Activated T-cell treated with anti-CD3 and anti-CD28 coated beads, Interleukin-2, amount 50 U/mL, for 24 hours (primary cell): ENCODE measurements at regions not wholly inside any gene's neighbourhood (a gene's known extent, or its start where the extent isn't known, plus 50 kb on each side); places are given as distances from the start of the nearest gene placed in this dataset.

Experiments used
- DNase-seq: peaks from one replicate; pipeline ENCODE4 v3.0.0-alpha.2; 2020
- H3K27ac Mint-ChIP-seq: 2 replicates; pipeline ENCODE4 v1.8.0; 2020; ENCODE audit warnings: mild to moderate bottlenecking, mixed read lengths
- H3K27me3 Mint-ChIP-seq: 2 replicates; pipeline ENCODE4 v1.8.0; 2020; ENCODE audit warnings: mixed read lengths
- H3K36me3 Mint-ChIP-seq: 2 replicates; pipeline ENCODE4 v1.8.0; 2020; ENCODE audit warnings: low read depth, mixed read lengths
- H3K4me1 Mint-ChIP-seq: 2 replicates; pipeline ENCODE4 v1.8.0; 2020; ENCODE audit warnings: low read depth, mixed read lengths
- H3K4me3 Mint-ChIP-seq: 2 replicates; pipeline ENCODE4 v1.8.0; 2020; ENCODE audit warnings: mild to moderate bottlenecking, moderate library complexity, mixed read lengths
- H3K9me3 Mint-ChIP-seq: 2 replicates; pipeline ENCODE4 v1.8.0; 2020; ENCODE audit warnings: mixed read lengths

GRCh38 chr9:95740217-95741004 lies 135.1 kb upstream of the ERCC6L2 start:
- no peak overlapping the region for H3K27ac Mint-ChIP-seq
- peaks cover 9% of the 10 kb centered on the region for H3K4me1 Mint-ChIP-seq
- no peak overlapping the region for H3K4me3 Mint-ChIP-seq
- H3K27me3 Mint-ChIP-seq: peaks cover 6% of the 10 kb centered on the region
- H3K9me3 Mint-ChIP-seq: no peaks in the 10 kb centered on the region
- no peak for DNase-seq
- H3K36me3 Mint-ChIP-seq: no peaks in the 10 kb centered on the region

- DNase-seq: no peak
- peaks cover 28% of the 10 kb centered on the region for H3K4me1 Mint-ChIP-seq
- H3K4me3 Mint-ChIP-seq: no peak overlapping the region
- H3K27ac Mint-ChIP-seq: no peak overlapping the region
- peaks cover 6% of the 10 kb centered on the region for H3K27me3 Mint-ChIP-seq
- H3K9me3 Mint-ChIP-seq: no peaks in the 10 kb centered on the region
- H3K36me3 Mint-ChIP-seq: no peaks in the 10 kb centered on the region
Measured at GRCh38 chr9:95738438-95738837, 137.1 kb upstream of the ERCC6L2 start.

- Mint-ChIP-seq H3K27ac (no peak overlapping the region), H3K36me3 (no peaks in the 10 kb centered on the region), H3K4me1 (peaks cover 39% of the 10 kb centered on the region), H3K27me3 (peaks cover 6% of the 10 kb centered on the region), H3K9me3 (no peaks in the 10 kb centered on the region), H3K4me3 (no peak overlapping the region)
- no peak for DNase-seq
Measured at GRCh38 chr9:95736891-95737522, 138.5 kb upstream of the ERCC6L2 start.

GRCh38 chr9:95736370-95736769 lies 139.1 kb upstream of the ERCC6L2 start:
- Mint-ChIP-seq H3K27me3 (peaks cover 7% of the 10 kb centered on the region), H3K27ac (no peak overlapping the region), H3K4me3 (no peak overlapping the region), H3K4me1 (peaks cover 41% of the 10 kb centered on the region), H3K36me3 (no peaks in the 10 kb centered on the region), H3K9me3 (peaks cover under 1% of the 10 kb centered on the region)
- DNase-seq: no peak

- Mint-ChIP-seq H3K4me3 (no peak overlapping the region), H3K9me3 (peaks cover 4% of the 10 kb centered on the region), H3K4me1 (peaks cover 39% of the 10 kb centered on the region), H3K27ac (no peak overlapping the region), H3K27me3 (peaks cover 11% of the 10 kb centered on the region), H3K36me3 (no peaks in the 10 kb centered on the region)
- no peak for DNase-seq
Measured at GRCh38 chr9:95735701-95736100, 139.8 kb upstream of the ERCC6L2 start.

- Mint-ChIP-seq H3K27me3 (peaks cover 11% of the 10 kb centered on the region), H3K4me3 (no peak overlapping the region), H3K9me3 (peaks cover 4% of the 10 kb centered on the region), H3K4me1 (peaks cover 36% of the 10 kb centered on the region), H3K36me3 (no peaks in the 10 kb centered on the region), H3K27ac (no peak overlapping the region)
- DNase-seq: no peak
Measured at GRCh38 chr9:95733741-95734666, 141.5 kb upstream of the ERCC6L2 start.

GRCh38 chr9:95732802-95733688 lies 142.4 kb upstream of the ERCC6L2 start:
- Mint-ChIP-seq H3K4me1 (peaks cover 36% of the 10 kb centered on the region), H3K4me3 (no peak overlapping the region), H3K27ac (no peak overlapping the region), H3K36me3 (no peaks in the 10 kb centered on the region), H3K27me3 (peaks cover 11% of the 10 kb centered on the region), H3K9me3 (peaks cover 4% of the 10 kb centered on the region)
- DNase-seq: no peak

- Mint-ChIP-seq H3K27ac (no peak overlapping the region), H3K4me1 (peaks cover 42% of the 10 kb centered on the region), H3K9me3 (peaks cover 4% of the 10 kb centered on the region), H3K36me3 (no peaks in the 10 kb centered on the region), H3K4me3 (no peak overlapping the region), H3K27me3 (peaks cover 11% of the 10 kb centered on the region)
- no peak for DNase-seq
Measured at GRCh38 chr9:95731876-95732275, 143.6 kb upstream of the ERCC6L2 start.

- Mint-ChIP-seq H3K9me3 (peaks cover 12% of the 10 kb centered on the region), H3K27ac (no peak overlapping the region), H3K27me3 (peaks cover 11% of the 10 kb centered on the region), H3K4me1 (peaks cover 52% of the 10 kb centered on the region), H3K36me3 (peaks cover 4% of the 10 kb centered on the region), H3K4me3 (no peak overlapping the region)
- no peak for DNase-seq
Measured at GRCh38 chr9:95729669-95730368, 145.7 kb upstream of the ERCC6L2 start.

GRCh38 chr9:95729046-95729445 lies 146.4 kb upstream of the ERCC6L2 start:
- no peak overlapping the region for H3K4me3 Mint-ChIP-seq
- peaks cover 52% of the 10 kb centered on the region for H3K4me1 Mint-ChIP-seq
- H3K27ac Mint-ChIP-seq: no peak overlapping the region
- no peak for DNase-seq
- H3K36me3 Mint-ChIP-seq: peaks cover 4% of the 10 kb centered on the region
- H3K9me3 Mint-ChIP-seq: peaks cover 12% of the 10 kb centered on the region
- peaks cover 11% of the 10 kb centered on the region for H3K27me3 Mint-ChIP-seq

- peaks cover 51% of the 10 kb centered on the region for H3K4me1 Mint-ChIP-seq
- DNase-seq: no peak
- peaks cover 12% of the 10 kb centered on the region for H3K9me3 Mint-ChIP-seq
- peaks cover 4% of the 10 kb centered on the region for H3K36me3 Mint-ChIP-seq
- peaks cover 11% of the 10 kb centered on the region for H3K27me3 Mint-ChIP-seq
- no peak overlapping the region for H3K4me3 Mint-ChIP-seq
- H3K27ac Mint-ChIP-seq: no peak overlapping the region
Measured at GRCh38 chr9:95727947-95728520, 147.5 kb upstream of the ERCC6L2 start.

- Mint-ChIP-seq H3K27me3 (peaks cover 6% of the 10 kb centered on the region), H3K27ac (no peak overlapping the region), H3K4me1 (peaks cover 52% of the 10 kb centered on the region), H3K36me3 (peaks cover 4% of the 10 kb centered on the region), H3K4me3 (no peak overlapping the region), H3K9me3 (peaks cover 12% of the 10 kb centered on the region)
- no peak for DNase-seq
Measured at GRCh38 chr9:95726756-95727155, 148.7 kb upstream of the ERCC6L2 start.

GRCh38 chr9:95725045-95725444 lies 150.4 kb upstream of the ERCC6L2 start:
- peak overlapping the region; percentile 50 for H3K4me3 Mint-ChIP-seq
- peak overlapping the region; percentile 79 for H3K27ac Mint-ChIP-seq
- peak; percentile 54 for DNase-seq
- H3K9me3 Mint-ChIP-seq: peaks cover 8% of the 10 kb centered on the region
- peaks cover 4% of the 10 kb centered on the region for H3K36me3 Mint-ChIP-seq
- H3K4me1 Mint-ChIP-seq: peaks cover 52% of the 10 kb centered on the region
- H3K27me3 Mint-ChIP-seq: no peaks in the 10 kb centered on the region
